Thyroid gland (tissue), 4 donors: ENCODE measurements at regions not wholly inside any gene's neighbourhood (a gene's known extent, or its start where the extent isn't known, plus 50 kb on each side); places are given as distances from the start of the nearest gene placed in this dataset.
A peak's percentile ranks its signal among the peaks of the same experiment; 100 is the strongest.

Experiments
- DNase-seq, 2 donors: peaks; one replicate each; pipeline ENCODE4 v3.0.0-alpha.2; 2019
- H3K27ac ChIP-seq, 3 donors: fragments of 200-600 bp; sonication (generic); 1 replicate in 2 of 3; 2 replicates in 1 of 3; pipeline ENCODE4 v1.5.1; 2016 to 2019; ENCODE audit warnings: mild to moderate bottlenecking in 1 of 3, moderate library complexity in 1 of 3
- H3K27me3 ChIP-seq: fragments of 200-600 bp; sonication (generic); one replicate; pipeline ENCODE4 v1.5.1; 2019
- H3K36me3 ChIP-seq, 2 donors: fragments of 200-600 bp; sonication (generic); one replicate each; pipeline ENCODE4 v1.5.1; 2016 to 2019
- H3K4me1 ChIP-seq, 2 donors: fragments of 200-600 bp; sonication (generic); one replicate each; pipeline ENCODE4 v1.5.1; 2017 to 2019
- H3K4me3 ChIP-seq, 3 donors: fragments of 200-600 bp; sonication (generic); replicated peaks in 1 of 3; 1 replicate in 2 of 3; 2 replicates in 1 of 3; pipeline ENCODE4 v1.5.1; 2016; ENCODE audit warnings: mild to moderate bottlenecking in 1 of 3
- H3K9me3 ChIP-seq: fragments of 200-600 bp; sonication (generic); one replicate; pipeline ENCODE4 v1.5.1; 2017
- POLR2A ChIP-seq, 2 donors: fragments of 450-650 bp; IDR thresholded peaks; one replicate each; pipeline ENCODE4 v1.6.1; 2017; ENCODE audit warnings: antibody characterized with exemption in 2 of 2, mild to moderate bottlenecking in 2 of 2, moderate library complexity in 1 of 2
- WGBS, 2 donors: methylation state at CpG; one replicate each; pipeline ENCODE4 v1.1.5; 2017; 5-methylcytosine and 5-hydroxymethylcytosine counted together
- intact Hi-C: fragments of 100-400 bp; cut with DNase I; formaldehyde crosslinking; loops from one replicate; pipeline ENCODE4 v1.15.1; 2023
- TF ChIP-seq, protein P1 (sequence below), 6 experiments: fragments of 200-600 bp in 3 of 6; fragments of 450-650 bp in 3 of 6; sonication (generic) in 3 of 6; IDR thresholded peaks; one replicate each; pipeline ENCODE4 v1.5.1; 2016 to 2019; ENCODE audit warnings: antibody characterized with exemption in 6 of 6, mild to moderate bottlenecking in 2 of 6, inconsistent platforms in 1 of 6, moderate library complexity in 1 of 6

- intact Hi-C loops: no loop called here
- TF ChIP-seq, protein P1, sequence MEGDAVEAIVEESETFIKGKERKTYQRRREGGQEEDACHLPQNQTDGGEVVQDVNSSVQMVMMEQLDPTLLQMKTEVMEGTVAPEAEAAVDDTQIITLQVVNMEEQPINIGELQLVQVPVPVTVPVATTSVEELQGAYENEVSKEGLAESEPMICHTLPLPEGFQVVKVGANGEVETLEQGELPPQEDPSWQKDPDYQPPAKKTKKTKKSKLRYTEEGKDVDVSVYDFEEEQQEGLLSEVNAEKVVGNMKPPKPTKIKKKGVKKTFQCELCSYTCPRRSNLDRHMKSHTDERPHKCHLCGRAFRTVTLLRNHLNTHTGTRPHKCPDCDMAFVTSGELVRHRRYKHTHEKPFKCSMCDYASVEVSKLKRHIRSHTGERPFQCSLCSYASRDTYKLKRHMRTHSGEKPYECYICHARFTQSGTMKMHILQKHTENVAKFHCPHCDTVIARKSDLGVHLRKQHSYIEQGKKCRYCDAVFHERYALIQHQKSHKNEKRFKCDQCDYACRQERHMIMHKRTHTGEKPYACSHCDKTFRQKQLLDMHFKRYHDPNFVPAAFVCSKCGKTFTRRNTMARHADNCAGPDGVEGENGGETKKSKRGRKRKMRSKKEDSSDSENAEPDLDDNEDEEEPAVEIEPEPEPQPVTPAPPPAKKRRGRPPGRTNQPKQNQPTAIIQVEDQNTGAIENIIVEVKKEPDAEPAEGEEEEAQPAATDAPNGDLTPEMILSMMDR (IDR thresholded peaks at IDR 0.05): no peak
- TF ChIP-seq POLR2A (IDR thresholded peaks at IDR 0.05): no peak
Observed at GRCh38 chr13:97566907-97567306, 132.9 kb downstream of the RAP2A start.

DNA sequence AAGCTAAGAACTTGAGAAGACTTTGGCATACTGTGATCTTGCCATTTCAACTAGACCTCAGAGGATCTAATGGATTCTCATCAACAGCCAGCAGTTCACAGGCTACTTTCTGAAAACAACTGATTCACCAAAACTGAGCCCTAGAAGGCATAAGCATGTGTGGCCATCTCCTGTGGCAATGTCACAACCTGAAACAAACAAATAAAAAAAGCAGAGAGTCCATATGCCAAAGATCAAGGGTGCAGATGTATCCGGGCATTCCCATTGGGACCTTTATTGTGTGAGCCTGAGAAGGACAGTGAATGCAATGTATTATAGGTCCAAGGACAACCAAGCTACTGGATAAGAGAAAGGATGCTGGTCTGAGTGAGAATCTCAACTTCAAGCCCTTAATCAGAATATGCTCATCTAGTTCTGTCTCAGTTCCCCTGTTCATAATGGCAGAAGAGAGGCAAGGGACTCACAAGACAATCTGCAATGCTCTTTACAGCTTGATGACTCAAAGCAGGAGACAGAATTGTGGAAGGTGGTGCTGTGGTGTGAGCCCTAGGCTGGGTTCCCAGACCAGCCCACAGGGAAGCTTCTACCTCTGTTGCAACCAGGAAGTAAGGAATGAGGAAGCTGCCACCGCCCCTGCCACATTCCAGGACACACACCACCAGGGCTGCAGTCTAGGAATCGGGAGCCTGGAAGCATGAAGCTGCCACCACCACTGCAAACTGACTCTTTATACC, 133.7 kb downstream of the RAP2A start:
- H3K27me3 ChIP-seq: no peaks in the 10 kb centered on the region
- DNase-seq: peak; percentile 9 to 27
- no peaks in the 10 kb centered on the region for H3K36me3 ChIP-seq
- 72 to 75% methylated on average over 3 of the region's 3 CpGs for WGBS, 2 donors
- H3K9me3 ChIP-seq: no peaks in the 10 kb centered on the region
- TF ChIP-seq POLR2A (IDR thresholded peaks at IDR 0.05): no peak
- TF ChIP-seq, protein P1 (IDR thresholded peaks at IDR 0.05): no peak
- intact Hi-C loops: no loop called here
- no peak overlapping the region for H3K27ac ChIP-seq
- peaks cover 4 to 23% of the 10 kb centered on the region in 2 donors for H3K4me1 ChIP-seq
- no peak overlapping the region for H3K4me3 ChIP-seq

More at GRCh38 chr13:97566907-97567306, 132.9 kb downstream of the RAP2A start:
- H3K9me3 ChIP-seq: no peaks in the 10 kb centered on the region
- no peak overlapping the region for H3K27ac ChIP-seq
- no peak overlapping the region for H3K4me3 ChIP-seq
- no peaks in the 10 kb centered on the region for H3K27me3 ChIP-seq
- H3K36me3 ChIP-seq: no peaks in the 10 kb centered on the region
- 89 to 94% methylated on average over 2 of the region's 2 CpGs for WGBS, 2 donors
- no peak for DNase-seq
- peaks cover 4 to 23% of the 10 kb centered on the region in 2 donors for H3K4me1 ChIP-seq

GRCh38 chr13:97568850-97569249, 134.9 kb downstream of the RAP2A start:
- intact Hi-C loops: no loop called here
- H3K4me3 ChIP-seq: no peak overlapping the region
- WGBS, 2 donors: 82 to 100% methylated on average over 1 of the region's 1 CpG
- peak in 1 of 2 donors; percentile 12 for DNase-seq
- H3K4me1 ChIP-seq: peaks cover 4 to 23% of the 10 kb centered on the region in 2 donors
- H3K9me3 ChIP-seq: no peaks in the 10 kb centered on the region
- H3K27me3 ChIP-seq: no peaks in the 10 kb centered on the region
- TF ChIP-seq, protein P1 (IDR thresholded peaks at IDR 0.05): no peak
- TF ChIP-seq POLR2A (IDR thresholded peaks at IDR 0.05): no peak
- no peaks in the 10 kb centered on the region for H3K36me3 ChIP-seq
- no peak overlapping the region for H3K27ac ChIP-seq

GRCh38 chr13:97569841-97570240, 135.9 kb downstream of the RAP2A start:
- DNase-seq: no peak
- H3K27ac ChIP-seq: no peak overlapping the region
- H3K9me3 ChIP-seq: no peaks in the 10 kb centered on the region
- H3K4me3 ChIP-seq: no peak overlapping the region
- 54 to 69% methylated on average over 8 of the region's 8 CpGs for WGBS, 2 donors
- H3K27me3 ChIP-seq: no peaks in the 10 kb centered on the region
- intact Hi-C loops: no loop called here
- H3K36me3 ChIP-seq: no peaks in the 10 kb centered on the region
- peaks cover 4 to 23% of the 10 kb centered on the region in 2 donors for H3K4me1 ChIP-seq
- no peak for TF ChIP-seq POLR2A (IDR thresholded peaks at IDR 0.05)
- TF ChIP-seq, protein P1 (IDR thresholded peaks at IDR 0.05): no peak

DNA sequence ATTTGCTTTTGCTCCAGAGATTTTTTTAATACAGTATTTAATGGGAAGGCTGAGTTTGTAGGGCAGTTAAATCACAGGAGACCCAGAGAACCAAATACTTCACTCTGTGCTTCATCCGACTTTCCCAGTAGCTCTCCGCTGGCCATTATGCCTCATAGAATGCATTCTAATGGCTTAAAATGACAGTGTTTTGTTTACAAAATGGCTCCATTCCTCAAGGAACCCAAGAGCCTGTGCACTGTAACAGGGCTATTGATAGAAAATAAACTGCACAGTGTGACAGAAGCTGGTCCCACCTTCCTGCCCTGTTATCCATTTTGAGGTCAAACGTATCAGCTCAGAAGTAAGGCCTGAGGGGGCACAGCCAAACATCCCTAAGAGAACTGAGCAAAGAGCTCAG, 136.5 kb downstream of the RAP2A start:
- no peak overlapping the region for H3K4me3 ChIP-seq
- no peaks in the 10 kb centered on the region for H3K36me3 ChIP-seq
- H3K27me3 ChIP-seq: no peaks in the 10 kb centered on the region
- 35 to 44% methylated on average over 3 of the region's 3 CpGs for WGBS, 2 donors
- H3K9me3 ChIP-seq: no peaks in the 10 kb centered on the region
- TF ChIP-seq POLR2A (IDR thresholded peaks at IDR 0.05): no peak
- TF ChIP-seq, protein P1 (IDR thresholded peaks at IDR 0.05): no peak
- intact Hi-C loops: no loop called here
- peaks cover 4 to 23% of the 10 kb centered on the region in 2 donors for H3K4me1 ChIP-seq
- DNase-seq: no peak
- H3K27ac ChIP-seq: no peak overlapping the region
